NCI-H1105 (cell line): ENCODE measurements at regions not wholly inside any gene's neighbourhood (a gene's known extent, or its start where the extent isn't known, plus 50 kb on each side); places are given as distances from the start of the nearest gene placed in this dataset.
"Not testable (repeated sequence)": the region's sequence is repeated elsewhere in the genome, so short reads cannot be mapped to it uniquely, and the experiment has no call there.

Experiments used
- DNase-seq: peaks from one replicate; lab custom pipeline; 2025; lab: John Stamatoyannopoulos, UW

DNA sequence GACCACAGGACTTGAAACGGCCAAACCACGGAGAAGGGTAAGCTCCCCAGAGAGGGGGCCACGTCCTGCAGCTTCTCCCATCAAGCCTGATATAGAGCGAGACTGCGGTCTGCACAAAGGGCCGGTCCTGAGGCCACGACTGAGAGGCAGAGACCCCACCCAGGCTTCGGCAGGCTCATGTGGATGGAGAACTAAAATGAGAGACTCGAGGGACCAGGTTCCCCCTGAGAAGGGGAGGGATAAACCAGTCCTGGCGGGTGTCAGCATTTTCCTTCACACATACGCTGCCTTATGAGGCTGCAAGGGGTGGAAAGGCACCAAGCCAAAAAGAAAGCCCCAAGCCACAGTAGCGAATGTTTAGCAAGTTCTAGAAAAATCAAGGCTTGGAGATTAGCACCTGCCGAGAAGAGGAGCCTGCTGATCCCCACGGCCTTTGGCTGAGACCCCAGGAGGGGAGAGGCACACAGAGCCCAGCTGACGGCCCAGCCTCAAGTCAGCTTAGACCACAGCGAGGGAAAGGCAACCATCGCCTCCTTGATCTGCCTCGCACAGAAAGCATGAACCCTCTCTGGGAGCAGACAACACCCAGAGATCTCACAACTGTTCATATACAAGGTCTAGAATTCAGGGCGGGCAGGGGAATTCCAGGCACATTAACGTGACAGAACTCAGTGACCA is 92.6 kb upstream of the RNF32 start:
- no peak for DNase-seq

DNA sequence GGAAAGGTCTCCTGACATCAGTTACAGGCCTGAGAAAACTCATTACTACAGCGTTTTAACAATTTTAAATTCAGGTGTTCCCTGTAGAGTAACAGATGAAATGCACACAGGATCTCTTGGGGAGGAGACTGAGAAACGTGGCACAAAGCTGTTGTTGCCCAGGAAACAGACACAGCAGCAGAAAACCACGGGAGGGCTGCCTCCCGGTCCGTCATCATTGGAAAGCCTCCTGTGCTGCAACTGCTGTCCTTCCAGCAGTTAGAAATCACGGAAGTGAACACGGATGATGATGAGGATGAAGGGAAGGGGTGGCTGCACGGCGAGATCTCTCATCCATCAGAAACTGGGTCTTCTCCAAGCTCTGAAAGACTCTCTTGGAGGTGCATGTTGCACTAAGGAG is 94.6 kb upstream of the RNF32 start:
- no peak for DNase-seq

DNA sequence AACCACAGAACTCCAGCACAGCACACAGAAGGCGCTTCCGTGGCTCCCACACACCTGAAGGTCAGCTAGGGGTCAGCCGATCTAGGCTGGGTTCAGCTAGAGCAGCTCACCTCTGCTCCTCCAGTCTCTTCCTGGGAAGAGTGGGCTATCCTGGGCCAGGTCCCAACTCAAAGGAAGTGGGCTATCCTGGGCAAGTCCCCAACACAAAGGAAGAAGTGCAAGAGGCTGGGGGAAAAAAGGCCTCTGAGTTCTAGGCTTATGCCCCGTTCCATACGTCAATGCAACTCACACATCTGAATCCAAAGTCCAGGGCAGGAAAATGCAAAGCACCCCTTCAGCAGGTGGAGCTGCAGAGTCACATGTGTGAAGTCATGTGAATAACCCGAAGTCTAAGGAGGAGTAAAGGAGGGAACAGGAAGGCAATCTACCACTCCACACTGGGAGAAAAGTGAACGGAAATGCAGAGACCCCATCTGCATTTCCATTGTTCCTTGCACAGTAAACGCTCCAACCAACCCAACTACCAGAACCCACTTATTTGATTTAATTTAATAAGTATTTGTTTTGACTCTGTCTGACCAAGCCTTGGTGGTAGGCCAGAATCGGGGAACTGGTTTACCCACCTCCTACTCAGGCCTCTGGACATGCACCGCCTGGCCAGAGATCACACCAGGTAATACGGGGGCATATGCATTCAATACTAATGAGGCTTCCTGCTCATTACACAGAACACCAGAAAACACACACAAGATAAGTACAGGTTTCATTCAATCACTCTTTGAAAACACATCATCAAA is 95.5 kb upstream of the RNF32 start:
- no peak for DNase-seq

DNA sequence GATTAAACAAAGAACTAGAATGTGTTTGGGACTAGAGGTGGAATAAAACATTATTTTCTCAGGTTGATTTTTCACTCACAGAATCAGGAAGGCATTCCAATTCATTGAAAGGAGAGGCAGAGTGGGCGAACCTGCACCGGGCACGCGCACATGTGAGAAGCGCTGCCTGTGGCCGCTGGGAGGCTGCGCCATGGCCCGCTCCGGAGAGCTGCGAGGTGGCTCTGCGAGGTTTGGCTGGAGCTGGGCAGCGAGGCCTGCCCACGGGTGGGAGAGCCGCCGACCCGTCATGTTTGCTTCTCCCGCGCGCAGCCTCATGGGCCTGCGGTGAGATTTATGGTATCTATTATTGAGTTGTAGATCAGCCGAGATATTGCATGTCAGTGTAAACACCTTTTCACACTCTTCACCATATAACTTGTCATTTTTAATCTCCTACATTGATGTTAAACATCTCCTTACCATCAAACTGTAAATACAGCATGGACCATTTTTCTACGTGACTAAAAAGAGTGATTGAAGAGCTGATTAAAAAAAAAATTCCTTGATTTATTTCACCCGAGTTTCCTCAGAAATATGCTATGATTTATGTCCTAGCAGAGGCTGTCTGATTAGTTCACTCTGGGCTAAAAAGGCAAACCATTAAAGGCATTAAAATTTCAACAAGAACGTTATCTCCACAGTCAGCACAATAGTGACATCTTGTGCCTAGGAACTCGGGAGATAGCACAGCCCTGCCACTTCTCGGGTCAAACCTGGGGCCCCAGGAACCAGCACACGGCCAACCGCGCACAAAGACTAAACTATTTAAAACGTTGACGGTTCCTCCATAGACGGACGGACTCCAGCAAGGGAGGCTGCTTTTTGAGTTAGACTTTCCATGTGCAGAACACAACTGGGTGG is 96.6 kb upstream of the RNF32 start:
- DNase-seq: no peak

DNA sequence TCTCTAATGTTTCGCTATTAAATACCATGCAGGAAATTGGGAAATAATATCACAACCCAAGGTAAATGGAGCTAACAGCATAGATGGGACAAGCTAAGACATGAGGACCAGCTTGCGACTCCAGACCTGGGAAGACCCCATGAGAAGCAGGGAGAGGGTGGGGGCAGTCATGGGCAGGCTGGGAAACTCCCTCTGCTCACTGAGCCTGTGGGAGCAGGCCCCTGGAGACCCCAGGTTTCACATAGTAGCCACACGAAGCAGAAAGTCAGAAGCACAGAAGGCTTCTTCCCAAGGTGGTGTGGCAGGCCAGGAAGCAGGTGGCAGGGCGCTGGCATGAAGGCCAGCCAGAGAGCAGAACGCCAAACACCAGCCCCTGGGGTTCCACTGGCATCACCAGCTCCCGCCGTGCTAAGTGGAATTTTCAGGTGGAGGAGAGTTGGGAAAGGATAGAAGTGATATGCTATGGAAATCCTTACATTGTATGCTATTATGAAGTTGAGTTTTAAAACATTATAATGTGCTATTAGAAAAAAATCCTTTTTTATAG is 99.9 kb upstream of the RNF32 start:
- DNase-seq: no peak

DNA sequence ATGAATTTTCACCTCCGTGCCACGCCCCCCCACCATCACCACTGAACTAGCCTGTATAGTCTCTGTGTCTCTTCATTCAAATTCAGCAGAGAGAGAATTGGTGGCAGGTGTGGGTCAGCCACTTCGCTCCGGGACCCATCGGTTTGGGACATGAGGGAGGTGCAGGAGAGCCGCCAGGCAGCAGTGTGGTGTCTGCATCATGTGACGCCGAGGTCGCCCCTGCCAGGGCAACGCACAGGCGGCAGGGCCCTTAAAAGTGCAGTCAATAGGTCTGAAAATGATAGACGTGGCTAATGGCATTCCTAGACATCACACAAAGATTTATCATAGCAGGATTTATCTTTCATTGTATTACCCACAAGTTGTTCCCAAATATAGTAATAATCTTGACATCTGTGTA is 100.6 kb upstream of the RNF32 start:
- no peak for DNase-seq

DNA sequence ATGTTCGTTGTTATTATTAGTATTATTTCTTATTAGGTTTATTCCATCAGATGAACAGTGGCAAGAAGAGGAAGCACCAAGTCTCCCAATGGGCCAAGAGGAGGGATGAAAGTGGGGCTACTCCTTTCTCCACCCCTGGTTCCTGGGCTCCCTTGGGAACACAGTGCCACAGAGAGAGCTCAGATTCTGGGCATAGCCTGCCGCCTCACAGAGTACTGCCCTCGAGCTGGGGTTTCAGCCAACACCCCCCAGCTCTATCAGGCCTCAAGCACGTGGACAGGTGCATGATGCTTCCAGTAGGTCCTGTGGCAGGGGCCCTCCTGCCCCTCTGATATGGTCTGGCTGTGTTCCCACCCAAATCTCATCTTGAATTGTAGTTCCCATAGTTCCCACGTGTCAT is 103.6 kb upstream of the RNF32 start:
- no peak for DNase-seq

DNA sequence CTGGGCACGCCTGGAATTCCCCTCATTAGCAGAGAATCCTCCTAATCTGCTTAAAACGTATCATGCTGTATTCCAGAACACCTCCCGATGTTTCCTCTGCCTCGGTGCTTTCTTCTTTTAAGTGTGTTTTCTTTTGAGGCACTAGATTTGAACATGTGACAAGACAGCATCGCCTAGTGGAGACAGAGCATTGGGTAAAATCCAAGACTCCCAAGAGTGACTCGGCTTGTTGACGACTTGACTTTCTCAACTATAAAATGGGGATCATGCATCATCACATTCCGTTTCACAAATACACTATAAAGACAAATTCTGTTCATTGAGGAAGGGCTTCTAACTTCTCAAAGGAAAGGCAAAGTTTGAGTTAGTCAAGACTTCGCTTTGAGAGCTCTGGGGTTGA is 105.6 kb upstream of the RNF32 start:
- no peak for DNase-seq

DNA sequence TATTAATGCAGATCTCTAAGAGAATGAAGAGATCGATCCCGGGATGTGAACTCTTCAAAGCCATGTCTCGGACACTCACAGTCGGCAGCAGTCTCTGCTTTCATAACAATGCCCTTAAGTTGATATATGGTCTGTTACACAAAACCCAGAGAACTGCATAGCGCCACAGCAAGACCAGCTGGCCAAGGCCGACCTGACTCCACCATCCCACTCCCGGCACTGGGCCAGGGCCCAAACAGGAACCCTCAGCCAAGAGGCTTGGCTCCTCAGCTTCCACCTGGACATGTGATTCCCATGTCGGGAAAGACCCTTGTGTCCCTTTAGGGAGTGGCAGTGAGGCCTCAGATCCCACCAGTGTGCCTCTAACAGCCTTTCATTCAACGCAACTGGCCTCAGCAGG is 106.6 kb upstream of the RNF32 start:
- DNase-seq: no peak

DNA sequence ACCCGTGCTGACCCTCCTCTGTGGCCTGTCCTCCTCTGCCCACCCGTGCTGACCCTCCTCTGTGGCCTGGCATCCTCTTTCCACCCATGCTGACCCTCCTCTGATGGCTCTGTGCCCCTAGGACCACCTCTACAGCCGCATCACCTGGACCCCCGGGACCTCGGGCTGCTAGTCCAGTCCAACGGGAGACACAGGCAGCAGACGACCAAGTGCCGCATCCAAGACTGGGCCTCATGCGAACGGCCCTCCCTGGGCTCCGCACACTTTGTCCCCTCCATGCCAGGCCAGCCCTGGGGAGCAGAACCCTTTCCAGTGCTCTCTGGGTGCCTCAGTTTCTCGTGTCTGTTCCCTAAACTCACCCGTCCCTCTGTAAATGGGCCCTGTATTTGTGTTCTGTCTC is 107.2 kb upstream of the RNF32 start:
- DNase-seq: no peak

DNA sequence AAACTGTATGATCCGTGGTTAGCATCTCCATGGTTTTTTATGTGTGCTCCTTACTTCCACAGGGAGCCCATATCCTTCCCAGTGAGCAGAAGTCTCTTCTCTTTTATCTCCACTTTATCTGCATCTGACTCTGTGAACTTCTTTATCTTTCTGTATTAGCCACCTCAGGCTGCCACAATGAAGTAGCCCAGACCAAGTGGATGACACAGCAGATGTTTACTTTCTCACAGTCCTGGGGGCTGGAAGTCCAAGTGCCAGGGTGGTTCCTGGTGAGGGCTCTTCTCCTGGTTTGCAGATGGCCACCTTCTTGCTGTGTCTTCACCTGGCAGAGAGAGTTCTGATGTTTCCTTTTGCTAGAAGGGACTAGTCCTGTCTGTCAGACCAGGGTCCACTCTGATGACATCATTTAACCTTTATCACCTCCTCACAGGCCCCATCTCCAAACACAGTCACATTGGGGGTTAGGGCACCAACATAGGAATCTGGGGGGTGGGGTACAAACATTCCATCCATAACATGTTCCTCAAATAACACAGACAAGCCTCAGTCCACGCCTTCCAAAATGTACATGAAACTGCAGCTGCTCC is 108.5 kb upstream of the RNF32 start:
- DNase-seq: no peak

DNA sequence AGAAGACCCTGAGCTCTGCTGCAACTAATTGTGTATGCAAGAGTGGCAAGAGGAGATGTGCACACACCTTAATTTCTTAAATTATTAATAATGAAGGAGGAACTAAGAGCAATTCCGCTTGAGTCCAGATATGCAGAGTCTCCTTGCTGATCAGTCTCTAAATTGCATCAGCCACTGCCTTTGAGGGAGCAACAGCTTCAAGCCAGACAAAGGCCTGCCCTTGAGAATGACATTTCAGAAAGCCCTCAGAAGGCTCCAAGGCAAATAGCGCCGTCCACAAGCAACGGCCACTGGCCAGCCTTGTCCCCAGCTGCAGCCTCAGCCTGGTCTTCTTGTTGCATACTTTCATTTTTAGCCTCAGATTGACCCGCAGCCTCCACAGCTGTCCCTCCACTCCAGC is 110.6 kb upstream of the RNF32 start:
- DNase-seq: no peak

DNA sequence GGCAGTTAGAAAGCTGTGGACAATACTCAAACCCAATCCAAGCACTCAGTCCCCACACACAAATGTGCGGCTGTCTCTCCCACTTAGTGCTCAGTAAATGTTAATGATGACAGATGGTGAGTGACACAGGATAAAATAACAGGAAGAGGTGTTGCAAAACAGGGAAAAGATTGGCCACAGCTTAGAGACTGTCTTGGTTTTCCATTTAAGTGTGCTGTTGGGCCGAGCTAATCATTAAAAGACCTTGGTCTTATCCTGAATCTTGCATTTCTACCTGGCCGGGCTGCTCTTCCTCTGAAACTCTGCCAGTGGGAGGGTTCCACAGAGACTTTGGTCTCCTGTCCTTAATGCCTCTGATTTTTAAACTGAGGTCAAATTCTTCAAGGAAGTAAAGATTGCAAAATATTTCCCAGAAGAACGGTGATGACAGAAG is 113.1 kb upstream of the RNF32 start:
- no peak for DNase-seq

DNA sequence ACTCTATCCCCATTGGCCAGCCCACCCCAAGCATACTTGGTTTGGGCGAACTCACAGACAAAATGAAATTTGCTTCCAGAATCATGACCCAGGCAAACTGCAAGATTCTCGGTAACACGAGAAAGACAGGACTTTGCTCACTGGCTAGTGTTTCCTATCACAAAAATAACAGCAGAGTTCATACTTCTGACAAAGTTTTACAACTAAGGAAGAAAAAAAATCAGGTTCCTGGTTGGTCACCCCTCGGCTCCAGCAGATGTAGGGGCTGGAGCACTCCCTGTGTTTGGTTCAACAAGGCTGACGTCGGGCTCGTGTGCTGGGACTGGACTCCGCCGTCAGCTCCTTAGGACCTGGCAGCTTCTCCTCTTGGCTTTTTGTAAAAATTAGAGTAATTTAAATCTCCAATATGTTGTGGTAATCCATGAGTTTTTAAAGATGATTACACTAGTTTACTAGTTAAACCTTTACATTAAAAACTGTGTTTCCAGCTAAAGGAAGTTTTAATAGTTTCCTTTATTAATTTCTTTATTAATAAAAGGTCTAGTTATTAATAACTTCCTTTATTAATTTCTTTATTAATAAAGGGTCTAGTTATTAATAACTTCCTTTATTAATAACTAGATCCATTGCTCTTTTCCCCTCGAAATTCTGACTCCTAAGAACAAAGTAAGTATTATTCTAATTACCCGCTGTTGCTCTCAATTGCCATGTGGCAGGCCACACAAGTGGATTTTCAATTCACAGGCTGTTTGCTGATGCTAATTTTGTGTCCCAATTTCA is 115.6 kb upstream of the RNF32 start:
- DNase-seq: no peak

DNA sequence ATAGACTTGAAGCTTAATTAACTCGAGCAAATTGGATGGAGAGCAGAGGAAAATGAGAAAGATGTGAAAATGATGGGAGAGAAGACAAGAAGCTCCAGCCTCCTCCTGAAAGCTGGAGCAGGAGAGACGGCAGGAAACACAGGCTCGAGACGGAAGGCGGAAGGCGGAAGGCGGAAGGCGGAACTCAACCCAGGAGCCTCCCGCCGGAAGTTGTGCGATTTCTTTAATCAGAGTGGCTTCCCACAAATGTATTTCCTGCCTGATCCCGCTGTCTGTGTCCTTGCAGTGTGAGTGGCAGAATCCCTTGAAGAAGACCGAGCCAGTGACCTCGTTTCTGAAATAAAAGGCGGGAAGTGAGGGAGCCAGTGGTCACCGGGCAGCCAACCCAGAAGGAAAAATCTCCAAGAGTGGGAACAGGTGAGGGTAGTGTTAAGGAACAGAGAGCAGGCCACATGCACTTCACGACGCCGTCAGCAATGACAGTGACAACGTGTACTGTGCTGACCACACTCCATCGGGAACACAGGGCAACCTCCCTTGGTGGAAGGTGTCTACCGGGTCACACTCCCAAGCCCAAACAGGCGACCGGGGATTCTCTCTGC is 117.0 kb upstream of the RNF32 start:
- no peak for DNase-seq

DNA sequence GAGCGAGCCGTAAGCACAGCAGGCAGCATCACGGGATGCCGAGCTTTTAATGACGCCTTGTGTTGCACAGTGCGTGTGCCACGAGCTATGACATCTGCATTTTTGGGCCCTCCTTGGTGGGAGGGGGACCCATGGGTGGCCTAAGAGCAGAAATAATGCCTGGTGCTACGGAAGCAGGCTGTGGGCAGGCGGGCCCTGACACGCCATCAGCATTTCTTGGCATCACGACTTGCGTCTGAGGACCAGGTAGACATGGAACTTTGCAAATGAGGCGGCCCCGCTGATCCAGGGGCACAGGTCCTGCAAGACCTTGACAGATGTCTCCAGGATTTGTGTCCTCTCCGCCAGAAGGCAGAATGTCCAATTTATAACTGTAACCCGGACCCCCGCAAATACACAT is 117.8 kb upstream of the RNF32 start:
- DNase-seq: no peak

DNA sequence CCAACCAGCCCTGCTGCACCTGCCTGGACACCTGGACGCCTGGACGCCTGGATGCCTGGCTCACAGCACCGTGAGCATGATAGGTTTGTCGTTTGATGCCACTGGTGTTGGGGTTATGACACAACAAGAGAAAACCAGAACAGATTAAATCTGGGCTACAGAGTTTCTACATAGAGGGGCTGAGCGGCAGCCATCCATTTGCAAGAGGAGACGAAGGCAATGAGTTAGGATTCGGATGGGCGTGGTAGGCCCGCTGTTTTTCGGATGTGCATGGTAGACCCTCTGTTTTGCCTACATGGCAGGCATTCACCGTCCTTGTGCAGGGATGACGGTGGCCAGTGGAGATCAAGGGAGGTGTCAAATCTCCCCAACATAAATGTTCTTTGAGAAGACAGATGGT is 121.5 kb upstream of the RNF32 start:
- DNase-seq: no peak

DNA sequence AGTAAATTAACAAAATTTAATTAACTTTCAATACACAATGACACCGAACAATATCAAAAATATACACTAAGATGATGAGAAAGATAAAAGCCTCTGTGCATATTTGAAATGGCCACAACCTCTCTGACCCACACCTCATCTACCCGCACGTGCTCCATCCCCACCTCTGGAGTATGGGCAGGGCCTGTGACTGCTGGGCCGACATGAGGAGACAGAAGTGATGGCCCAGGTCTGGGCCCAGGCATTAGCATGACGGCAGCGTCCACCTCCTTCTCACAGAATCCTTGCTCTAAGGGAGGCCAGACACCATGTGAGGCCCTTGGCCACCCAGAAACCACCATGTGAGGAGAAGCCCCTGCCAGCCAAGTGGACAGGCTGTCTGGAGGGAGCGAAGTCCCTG is 122.1 kb upstream of the RNF32 start:
- no peak for DNase-seq

DNA sequence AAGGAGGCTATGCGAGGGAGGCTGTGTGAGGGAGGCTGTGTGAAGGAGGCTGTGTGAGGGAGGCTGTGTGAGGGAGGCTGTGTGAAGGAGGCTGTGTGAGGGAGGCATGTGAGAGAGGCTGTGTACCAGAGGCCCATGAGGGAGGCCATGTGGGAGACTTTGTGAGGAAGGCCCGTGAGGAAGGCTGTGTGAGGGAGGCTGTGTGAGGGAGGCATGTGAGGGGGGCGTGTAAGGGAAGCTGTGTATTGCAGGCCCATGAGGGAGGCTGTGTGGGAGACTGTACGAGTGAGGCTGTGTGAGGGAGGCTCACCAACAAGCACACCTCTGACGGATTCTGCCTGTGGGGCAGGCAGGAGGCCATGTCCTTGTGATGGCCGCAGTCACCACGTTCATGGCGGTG is 122.7 kb upstream of the RNF32 start:
- not testable (repeated sequence) for DNase-seq

DNA sequence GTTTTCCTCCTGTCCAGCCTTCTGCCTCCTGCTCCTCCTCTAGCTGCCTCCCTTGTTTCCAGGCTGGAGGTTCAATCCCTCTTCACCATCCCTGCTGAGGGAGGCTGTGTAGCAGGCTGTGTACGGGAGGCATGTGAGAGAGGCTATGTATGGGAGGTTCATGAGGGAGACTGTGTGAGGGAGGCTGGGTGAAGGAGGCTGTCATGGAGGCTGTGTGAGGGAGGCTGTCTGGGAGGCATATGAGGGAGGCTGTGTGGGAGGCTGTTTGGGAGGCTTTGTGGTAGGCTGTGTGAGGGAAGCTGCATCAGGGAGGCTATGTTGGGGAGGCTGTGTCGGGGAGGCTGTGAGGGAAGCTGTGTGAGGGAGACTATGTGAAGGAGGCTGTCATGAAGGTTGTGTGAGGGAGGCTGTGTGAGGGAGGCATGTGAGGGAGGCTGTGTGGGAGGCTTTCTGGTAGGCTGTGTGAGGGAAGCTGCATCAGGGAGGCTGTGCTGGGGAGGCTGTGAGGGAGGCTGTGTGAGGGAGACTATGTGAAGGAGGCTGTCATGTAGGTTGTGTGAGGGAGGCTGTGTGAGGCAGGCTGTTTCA is 123.7 kb upstream of the RNF32 start:
- no peak for DNase-seq
